BE2C (cell line): ENCODE measurements at regions not wholly inside any gene's neighbourhood (a gene's known extent, or its start where the extent isn't known, plus 50 kb on each side); places are given as distances from the start of the nearest gene placed in this dataset.

Source experiments
- DNase-seq: peaks from one replicate; pipeline ENCODE4 v3.0.0-alpha.2; 2020
- H3K27me3 ChIP-seq: fragments of 250-450 bp; sonication (Bioruptor Pico); 2 replicates; pipeline ENCODE4 v1.5.1; 2020; ENCODE audit warnings: mild to moderate bottlenecking
- H3K36me3 ChIP-seq: fragments of 250-450 bp; sonication (Bioruptor Pico); 2 replicates; pipeline ENCODE4 v1.5.1; 2020; ENCODE audit warnings: mild to moderate bottlenecking
- H3K4me1 ChIP-seq: fragments of 250-450 bp; sonication (Bioruptor Pico); 2 replicates; pipeline ENCODE4 v1.5.1; 2020
- H3K4me3 ChIP-seq: 2 replicates; pipeline ENCODE4 v1.5.1; 2011; ENCODE audit warnings: low read depth, low read length
- H3K9me3 ChIP-seq: fragments of 250-450 bp; sonication (Bioruptor Pico); 2 replicates; pipeline ENCODE4 v1.5.1; 2020
- CTCF ChIP-seq: IDR thresholded peaks from 2 replicates; pipeline ENCODE4 v1.5.1; 2012; ENCODE audit warnings: mild to moderate bottlenecking, low read depth, low read length

- DNase-seq = no peak
- no peak for TF ChIP-seq CTCF
- H3K36me3 ChIP-seq = no peaks in the 10 kb centered on the region
- H3K27me3 ChIP-seq = no peaks in the 10 kb centered on the region
- no peaks in the 10 kb centered on the region for H3K9me3 ChIP-seq
- H3K4me3 ChIP-seq = no peak overlapping the region
- no peaks in the 10 kb centered on the region for H3K4me1 ChIP-seq
Observed at GRCh38 chr4:24719615-24720014, 75.8 kb upstream of the SOD3 start.

GRCh38 chr4:24720436-24720835 lies 74.9 kb upstream of the SOD3 start:
- Histone ChIP-seq H3K27me3 (no peaks in the 10 kb centered on the region), H3K9me3 (no peaks in the 10 kb centered on the region), H3K4me3 (no peak overlapping the region), H3K4me1 (no peaks in the 10 kb centered on the region), H3K36me3 (no peaks in the 10 kb centered on the region)
- TF ChIP-seq CTCF = no peak
- DNase-seq = no peak

- no peaks in the 10 kb centered on the region for H3K27me3 ChIP-seq
- no peak for DNase-seq
- no peaks in the 10 kb centered on the region for H3K9me3 ChIP-seq
- no peak overlapping the region for H3K4me3 ChIP-seq
- no peak for TF ChIP-seq CTCF
- no peaks in the 10 kb centered on the region for H3K4me1 ChIP-seq
- no peaks in the 10 kb centered on the region for H3K36me3 ChIP-seq
Observed at GRCh38 chr4:24720979-24721378, 74.4 kb upstream of the SOD3 start.

- H3K9me3 ChIP-seq = no peaks in the 10 kb centered on the region
- no peaks in the 10 kb centered on the region for H3K4me1 ChIP-seq
- no peak for TF ChIP-seq CTCF
- DNase-seq = no peak
- H3K4me3 ChIP-seq = no peak overlapping the region
- no peaks in the 10 kb centered on the region for H3K36me3 ChIP-seq
- no peaks in the 10 kb centered on the region for H3K27me3 ChIP-seq
Observed at GRCh38 chr4:24722026-24722568, 73.3 kb upstream of the SOD3 start.

GRCh38 chr4:24727390-24728224 lies 67.8 kb upstream of the SOD3 start:
- no peaks in the 10 kb centered on the region for H3K27me3 ChIP-seq
- H3K9me3 ChIP-seq = no peaks in the 10 kb centered on the region; the same call in 1 of the 2 replicates
- no peak for TF ChIP-seq CTCF
- no peaks in the 10 kb centered on the region for H3K4me1 ChIP-seq
- H3K4me3 ChIP-seq = no peak overlapping the region
- DNase-seq = no peak
- no peaks in the 10 kb centered on the region for H3K36me3 ChIP-seq

- DNase-seq = no peak
- H3K4me1 ChIP-seq = no peaks in the 10 kb centered on the region
- TF ChIP-seq CTCF = no peak
Observed at GRCh38 chr4:24729119-24729730, 66.1 kb upstream of the SOD3 start.

More at GRCh38 chr4:24729119-24729730, 66.1 kb upstream of the SOD3 start:
- no peak overlapping the region for H3K4me3 ChIP-seq
- H3K9me3 ChIP-seq = no peaks in the 10 kb centered on the region; the same call in 1 of the 2 replicates
- no peaks in the 10 kb centered on the region for H3K36me3 ChIP-seq
- H3K27me3 ChIP-seq = no peaks in the 10 kb centered on the region
